GM21447 (cell line): ENCODE measurements at regions not wholly inside any gene's neighbourhood (a gene's known extent, or its start where the extent isn't known, plus 50 kb on each side); places are given as distances from the start of the nearest gene placed in this dataset.
"Not testable (repeated sequence)": the region's sequence is repeated elsewhere in the genome, so short reads cannot be mapped to it uniquely, and the experiment has no call there.

ENCODE experiments used
- ATAC-seq: cut with Tn5 transposase; IDR thresholded peaks from one replicate; pipeline ENCODE4 v1.9.1; 2021; ENCODE audit not compliant: unreplicated experiment

DNA sequence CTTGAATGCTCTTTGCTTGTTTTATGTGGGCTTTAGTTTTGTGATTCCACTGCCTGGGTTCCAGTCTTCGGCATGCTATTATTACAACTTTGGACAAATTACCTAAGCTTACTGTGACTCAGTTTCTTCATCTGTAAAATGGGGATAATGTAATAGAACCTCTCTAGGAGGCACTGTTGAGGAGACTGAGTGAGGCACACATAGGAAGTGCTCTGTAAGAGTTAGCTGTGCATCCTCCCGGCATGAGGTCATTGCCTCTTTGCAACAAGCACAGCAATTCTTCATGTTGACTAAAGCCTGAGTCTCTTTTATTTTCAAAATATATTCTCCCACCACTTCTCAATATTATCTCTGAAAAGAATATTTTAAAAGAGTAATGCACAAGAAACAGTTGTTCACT lies 227.4 kb downstream of the DLEU7 start:
- no peak for ATAC-seq

DNA sequence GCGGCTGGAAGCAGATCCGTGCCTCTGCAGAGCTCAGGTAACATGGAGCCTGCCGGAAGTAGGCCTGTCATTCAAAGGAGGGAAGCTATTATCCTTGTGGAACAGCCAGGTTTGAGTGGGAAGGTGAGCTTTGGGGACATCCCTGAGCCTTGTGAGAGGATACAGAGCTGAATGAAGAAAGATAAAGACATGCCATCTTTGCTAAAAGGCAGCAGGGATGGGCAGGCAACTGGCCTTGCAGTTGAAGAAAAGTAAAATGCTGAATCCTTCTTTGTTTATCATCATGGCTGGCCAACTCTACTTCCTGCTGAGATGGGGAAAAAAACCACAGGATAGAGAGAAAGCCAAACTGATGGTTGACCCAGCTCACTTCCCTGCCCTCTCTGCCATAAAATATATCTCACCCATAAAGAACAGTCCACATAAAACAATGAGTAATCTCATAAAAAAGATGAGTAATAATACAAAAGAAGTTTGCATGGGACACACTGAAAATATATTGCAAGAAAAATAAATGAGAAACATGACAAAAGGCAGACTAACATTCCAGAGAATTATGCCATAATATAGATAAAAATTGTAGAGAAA lies 226.3 kb downstream of the DLEU7 start:
- no peak for ATAC-seq

DNA sequence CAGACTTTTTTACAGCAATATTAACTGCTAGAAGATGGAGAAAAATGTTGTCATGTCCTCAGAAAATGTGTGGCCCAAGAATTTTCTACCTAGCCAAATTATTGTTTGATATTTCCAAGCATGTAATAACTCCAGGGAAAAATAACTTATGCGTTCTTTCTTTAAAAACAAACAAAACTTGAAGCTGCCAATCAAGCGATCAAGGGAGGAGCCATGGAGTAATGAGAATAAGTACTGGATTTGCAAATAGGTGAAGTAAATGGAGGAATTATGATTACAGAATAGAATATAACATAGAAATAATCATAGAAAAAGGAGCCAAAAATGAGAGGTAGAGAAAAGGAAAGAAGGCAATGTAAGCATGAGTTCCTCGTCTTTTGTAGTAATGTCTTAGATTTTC lies 225.3 kb downstream of the DLEU7 start:
- ATAC-seq: no peak

DNA sequence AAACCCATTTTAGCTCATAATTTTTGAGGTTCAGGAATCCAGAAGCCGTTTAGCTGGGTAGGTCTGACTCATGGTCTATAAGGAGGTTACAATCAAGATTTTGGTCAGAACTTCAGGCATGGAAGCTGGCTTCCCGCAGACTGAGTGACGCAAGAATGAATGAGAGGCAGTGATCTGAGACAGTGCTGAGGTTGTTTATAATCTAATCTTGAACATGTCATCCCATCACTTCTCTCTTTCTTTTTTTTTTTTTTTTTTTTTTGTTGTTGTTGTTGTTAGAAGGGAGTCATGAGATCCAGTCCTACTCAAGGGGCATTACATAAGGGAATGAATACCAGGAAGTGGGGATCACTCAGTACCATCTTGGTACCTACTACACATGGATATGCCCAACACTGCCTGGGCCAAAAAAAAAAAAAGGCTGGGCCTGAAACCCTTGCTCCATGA lies 217.4 kb downstream of the DLEU7 start:
- ATAC-seq: no peak

DNA sequence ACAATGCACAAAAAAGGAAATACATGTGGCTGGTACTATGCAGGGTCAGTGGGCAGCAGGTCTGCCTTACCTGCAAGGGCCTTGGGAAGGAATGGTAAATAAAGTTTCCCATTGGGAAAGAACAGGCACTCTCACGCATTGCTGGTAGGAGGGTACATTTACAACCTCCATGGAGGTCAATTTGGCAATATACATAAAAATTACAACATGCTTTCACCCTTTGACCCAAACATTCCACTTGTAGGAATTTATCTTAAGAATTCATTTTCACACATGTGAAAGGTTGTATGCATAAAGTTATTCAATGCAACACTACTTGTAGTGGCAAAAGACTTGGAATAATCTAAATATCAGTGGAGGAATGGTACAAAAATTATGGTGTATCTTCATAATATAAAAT lies 216.4 kb downstream of the DLEU7 start:
- no peak for ATAC-seq

DNA sequence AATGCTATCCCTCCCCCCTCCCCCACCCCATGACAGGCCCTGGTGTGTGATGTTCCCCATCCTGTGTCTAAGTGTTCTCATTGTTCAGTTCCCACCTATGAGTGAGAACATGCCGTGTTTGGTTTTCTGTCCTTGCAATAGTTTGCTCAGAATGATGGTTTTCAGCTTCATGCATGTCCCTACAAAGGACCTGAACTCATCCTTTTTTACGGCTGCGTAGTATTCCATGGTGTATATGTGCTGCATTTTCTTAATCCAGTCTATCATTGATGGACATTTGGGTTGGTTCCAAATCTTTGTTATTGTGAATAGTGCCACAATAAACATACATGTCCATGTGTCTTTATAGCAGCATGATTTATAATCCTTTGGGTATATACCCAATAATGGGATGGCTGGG lies 215.0 kb downstream of the DLEU7 start:
- ATAC-seq: not testable (repeated sequence)

DNA sequence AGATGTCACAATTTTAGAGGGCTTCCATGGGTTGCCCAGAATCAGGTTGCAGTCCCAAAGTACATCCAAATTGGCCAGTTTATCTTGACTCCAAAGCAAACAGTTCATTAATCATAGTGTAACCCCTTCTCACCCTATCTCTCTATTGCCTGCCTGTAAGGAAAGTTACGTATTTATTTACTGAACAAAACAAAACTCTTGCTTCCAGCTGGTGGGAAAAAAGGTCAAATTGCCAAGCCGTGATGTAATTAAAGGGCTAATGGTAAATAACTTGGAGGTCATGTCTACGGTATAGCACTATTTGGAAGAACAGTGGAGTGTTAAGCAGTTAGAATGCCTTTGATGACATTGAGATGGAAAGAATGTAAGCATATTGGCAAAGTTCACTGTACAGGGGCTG lies 214.0 kb downstream of the DLEU7 start:
- ATAC-seq: no peak

DNA sequence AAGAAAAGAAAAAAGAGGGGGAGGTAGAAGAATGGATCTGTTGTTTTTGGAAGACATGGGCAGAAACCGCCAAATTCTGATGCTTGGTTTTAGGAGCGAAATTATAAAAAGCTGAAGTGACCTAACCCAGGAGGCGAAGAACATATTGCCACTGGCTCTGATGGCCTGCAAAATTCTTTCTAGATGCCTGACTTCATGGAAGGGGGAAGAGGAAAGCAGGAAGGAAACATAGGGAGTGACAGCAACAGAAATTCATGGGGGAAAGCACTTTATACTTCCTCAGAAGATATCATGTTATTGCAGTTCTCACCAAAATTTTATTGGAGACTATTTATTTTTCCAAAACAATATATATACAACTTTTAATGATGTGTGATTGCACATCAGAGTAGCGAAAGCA lies 213.5 kb downstream of the DLEU7 start:
- no peak for ATAC-seq

DNA sequence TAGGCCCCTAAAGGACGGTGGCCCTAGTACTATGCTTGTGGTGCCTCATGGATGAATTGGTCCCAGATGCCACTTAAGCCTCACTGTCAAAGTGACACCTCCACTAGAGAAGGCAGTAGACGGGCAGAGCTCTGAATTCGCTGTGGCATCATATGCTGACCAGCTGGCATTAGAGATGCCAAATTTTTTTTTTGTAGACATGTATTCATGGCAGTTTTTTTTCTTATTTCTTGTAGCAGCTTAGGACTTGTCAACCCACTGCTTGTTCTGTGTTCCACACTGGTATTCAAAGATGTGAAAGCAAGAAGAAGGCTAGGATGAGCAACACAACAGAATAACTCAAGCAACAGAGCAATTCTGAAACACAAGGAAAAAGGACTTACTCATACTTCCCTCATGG lies 212.5 kb downstream of the DLEU7 start:
- ATAC-seq: no peak

DNA sequence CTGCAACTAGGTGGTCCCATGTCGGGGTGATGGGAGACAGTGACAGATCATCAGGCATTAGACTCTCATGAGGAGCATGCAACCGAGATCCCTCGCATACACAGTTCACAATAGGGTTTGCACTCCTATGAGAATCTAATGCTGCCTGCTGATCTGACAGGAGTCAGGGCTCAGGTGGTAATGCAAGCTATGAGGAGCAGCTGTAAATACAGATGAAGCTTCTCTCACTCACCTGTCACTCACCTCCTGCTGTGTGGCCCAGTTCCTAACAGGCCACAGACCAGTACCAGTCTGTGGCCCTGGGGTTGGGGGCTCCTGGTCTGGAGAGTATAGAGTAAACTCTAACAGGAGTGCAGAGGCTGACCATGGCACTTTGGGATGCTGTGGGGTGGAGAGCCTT lies 209.2 kb downstream of the DLEU7 start:
- ATAC-seq: no peak

DNA sequence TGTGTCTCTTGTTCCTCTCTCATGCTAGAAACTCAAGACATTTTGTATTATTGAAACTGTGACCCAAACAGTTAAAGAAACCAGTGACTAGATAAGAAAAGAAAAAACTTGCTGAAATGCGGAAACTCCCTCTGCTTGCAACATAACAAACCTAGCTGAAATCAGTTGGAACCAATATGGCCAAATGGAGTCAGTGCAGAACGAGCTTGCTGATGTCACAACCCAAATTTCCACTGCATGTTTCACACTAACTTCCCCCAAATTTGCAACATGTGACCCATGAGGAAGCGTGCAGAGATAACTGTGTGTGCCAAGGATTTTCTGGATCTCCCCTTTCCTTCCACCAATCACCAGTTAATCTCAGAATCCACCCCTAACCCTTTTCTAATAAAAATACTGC lies 208.0 kb downstream of the DLEU7 start:
- peak; percentile 54 for ATAC-seq

DNA sequence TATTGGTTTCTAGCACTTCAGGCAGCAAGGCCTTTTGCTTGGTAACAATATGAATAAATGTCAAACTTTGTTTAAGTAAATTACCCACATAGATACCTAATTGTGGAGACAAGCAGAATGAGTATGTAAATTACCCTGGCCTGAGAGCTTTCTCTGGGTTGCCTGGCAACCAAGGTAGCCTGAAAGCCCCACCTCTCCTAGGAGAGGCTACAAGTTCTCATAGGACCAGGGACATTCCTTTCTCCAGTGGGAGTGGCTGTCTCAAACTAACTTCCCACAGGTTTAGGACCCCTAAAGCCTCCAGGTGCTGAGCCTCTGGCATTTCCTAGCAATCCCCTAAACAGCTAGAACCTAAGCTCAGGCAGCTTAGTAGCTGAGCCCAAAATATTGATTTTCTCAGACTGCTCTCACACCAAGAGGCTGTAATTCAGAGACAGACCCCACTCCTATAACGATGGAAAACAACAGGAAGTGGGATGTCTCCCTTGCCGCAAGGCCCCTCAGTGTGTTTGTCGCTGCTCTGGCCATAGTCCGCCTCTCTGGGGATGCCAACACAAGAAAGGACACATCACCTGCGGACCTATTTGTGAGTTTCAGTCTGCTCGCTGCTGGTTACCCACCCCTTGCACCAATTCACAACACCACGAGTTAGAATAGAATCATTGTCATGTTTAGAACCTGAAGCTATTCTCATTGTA lies 207.3 kb downstream of the DLEU7 start:
- ATAC-seq: peak; percentile 69

DNA sequence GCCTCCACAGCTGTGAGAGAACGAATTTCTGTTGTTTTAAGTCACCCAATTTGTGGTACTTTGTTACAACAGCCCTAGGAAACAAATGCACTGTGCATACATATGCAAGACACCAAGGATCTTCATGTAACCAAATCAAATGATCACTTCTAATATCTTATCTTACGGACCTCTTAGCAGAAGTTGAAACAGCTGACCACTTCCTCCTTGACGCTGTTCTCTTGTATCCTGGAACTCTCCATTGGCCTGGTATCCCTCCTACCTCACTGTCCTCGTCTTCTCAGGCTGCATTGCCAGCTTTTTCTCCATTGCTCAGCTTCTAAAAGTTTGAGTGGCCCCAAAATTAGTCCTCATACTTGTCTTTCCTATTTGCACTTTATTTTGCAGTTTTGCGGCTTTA lies 200.4 kb downstream of the DLEU7 start:
- no peak for ATAC-seq

DNA sequence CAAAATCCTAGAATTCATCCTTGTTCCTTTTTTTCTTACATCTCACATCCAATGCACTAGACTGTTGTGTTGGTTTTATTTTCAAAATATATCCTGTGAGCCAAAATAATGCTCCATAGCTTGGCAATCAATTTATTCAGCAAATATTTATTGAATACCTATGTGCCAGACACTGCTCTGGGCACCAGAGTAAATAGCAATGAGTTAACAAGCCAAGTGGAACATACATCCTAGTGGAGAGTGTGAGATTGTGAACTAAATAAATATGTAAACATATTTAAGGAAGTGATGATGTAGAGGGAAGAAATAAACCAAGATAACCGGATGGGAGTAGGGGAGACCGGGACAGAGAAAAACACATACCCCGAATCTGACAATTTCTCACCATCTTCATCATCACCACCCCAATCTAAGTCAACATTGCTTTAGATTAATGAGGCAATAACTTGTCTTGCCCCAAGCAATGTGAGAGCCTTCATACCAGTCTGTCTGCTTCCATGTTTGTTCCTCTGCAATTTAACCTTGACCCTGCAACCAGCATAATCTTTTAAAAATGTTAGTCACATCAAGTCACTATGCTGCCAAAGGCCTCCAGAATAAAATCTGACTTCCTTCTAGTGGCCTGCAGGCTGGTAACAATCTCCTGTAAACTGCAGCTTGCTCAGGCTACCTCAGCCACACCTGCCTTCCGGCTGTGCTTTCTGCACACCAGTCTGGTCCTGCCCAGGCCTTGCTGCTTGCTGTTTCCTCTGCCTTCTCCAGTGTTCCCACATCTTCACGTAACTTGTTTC lies 199.2 kb downstream of the DLEU7 start:
- no peak for ATAC-seq

DNA sequence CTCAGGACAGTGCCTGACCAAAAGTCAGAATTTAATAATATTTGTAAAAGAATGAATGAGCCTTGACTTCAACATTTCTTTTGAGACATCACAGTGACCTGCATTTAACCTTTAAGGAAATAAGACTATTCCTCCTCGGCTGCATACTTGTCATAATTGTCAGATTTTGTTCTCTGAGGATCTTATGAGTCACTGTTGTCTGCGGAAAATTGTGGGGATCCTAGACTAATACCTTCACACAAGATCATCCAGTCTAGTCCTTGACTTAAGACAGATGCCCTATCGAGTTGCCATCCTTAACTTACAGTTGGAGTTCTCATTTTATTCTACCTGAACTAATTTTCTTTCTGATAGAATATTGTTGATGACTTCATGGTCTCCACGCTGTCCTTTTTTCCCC lies 198.4 kb downstream of the DLEU7 start:
- ATAC-seq: no peak

DNA sequence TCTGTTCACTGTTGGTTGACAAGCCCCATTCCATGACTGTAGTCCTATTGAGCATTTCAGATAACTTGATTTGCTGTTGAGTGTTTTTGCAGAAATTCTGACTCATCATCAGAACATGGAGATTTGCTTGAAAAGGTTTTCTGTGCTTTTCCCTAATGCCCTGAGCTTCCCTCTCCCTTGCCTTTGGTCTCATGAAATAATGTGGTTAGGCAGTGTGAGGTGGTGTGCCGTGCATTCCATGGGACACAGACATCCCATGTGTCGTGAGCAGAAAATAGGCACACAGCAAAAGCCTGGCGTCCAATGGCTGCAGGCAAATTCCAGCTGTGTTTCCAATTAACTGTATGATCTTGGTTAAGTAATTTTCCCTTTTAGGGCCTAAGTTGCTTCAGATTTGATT lies 197.4 kb downstream of the DLEU7 start:
- no peak for ATAC-seq

DNA sequence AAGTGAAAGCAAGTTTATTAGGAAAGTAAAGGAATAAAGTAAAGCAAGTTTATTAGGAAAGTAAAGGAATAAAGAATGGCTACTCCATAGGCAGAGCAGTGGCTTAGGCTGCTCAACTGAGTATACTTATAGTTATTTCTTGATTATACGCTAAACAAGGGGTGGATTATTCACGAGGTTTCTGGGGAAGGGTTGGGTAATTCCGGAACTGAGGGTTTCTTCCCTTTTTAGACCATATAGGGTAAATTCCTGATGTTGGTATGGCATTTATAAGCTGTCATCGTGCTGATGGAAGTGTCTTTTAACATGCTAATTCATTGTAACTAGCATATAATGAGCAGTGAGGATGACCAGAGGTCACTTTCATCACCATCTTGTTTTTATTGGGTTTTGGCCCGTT lies 194.3 kb downstream of the DLEU7 start:
- no peak for ATAC-seq

DNA sequence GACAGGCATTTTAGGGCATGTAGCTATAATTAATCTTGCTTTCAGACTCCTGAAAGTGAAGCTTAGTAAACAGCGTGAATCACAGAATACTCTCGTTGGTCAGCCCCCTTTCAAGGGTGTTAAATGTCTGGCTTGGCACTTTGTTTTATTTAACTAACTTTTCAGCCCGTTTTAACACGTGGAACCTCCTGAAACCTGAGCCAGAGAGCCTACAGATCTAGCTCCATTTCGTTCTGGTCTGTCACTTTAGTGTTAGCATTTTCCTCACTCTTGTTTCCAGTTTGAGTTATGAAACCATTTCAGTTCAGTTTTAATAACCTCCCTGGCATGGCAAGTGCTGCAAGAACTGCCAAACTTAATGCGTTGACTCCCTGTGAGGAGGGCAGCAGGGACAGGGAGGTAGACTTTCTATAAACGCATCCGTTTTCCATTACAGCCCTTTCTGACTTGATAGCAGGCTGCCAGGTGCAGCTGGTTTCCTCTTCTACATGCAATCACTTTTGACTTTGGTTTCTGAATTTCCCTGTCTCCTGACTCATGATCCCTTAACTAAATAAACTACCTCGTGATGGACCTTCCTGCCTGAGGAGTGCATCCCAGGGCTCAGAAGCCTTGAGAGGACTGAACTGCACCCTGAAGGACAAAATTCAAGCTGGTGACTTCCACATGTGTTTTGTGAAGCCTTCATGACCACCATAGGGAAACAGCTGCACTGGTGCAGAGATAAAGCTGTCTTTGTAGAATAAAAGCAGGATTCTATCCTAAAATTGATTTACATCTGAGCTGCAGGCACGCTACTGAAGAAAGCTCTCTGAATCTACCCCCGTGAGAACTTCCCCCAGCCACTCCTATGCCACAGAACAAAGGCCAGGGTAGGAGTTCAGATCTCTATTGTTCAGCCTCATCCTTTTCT lies 192.6 kb downstream of the DLEU7 start:
- ATAC-seq: peak; percentile 57

DNA sequence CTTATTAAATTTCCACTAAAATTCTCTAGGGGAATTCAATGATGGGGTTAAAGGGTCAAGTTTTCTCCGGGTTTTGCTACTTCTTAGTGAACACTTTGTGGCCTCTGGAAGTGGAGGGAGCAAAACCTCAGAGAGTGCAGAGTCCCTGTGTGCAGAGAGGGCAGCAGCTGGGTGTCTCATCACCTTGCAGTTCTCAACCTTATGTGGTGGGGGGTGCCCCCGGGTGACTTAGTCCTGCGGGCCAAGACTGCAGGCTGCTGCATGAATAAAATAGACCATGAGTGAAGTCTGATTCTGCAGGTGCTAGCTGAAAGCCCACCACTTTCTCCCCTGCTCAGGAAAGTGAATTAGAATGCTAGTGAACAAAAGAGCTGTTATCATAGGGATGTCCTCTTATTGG lies 191.6 kb downstream of the DLEU7 start:
- no peak for ATAC-seq

DNA sequence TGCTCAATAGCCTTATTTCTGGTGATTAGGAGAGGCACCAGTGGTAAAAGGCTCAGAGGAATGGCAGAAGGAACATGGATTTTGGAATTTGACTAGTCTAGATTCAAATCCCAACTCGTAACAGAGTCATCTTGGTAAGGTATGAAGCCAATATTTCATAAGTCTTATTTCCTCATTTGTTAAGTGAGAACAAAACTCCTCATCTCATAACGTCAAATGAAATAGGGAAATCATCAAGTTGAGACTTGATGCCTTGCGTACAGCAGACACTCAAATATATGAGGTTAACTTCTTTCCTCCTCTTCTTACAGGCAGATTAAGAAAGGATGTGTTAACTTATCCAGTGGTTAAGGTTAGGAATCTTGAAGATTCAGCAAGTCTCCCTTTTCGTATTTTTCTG lies 189.2 kb downstream of the DLEU7 start:
- no peak for ATAC-seq

DNA sequence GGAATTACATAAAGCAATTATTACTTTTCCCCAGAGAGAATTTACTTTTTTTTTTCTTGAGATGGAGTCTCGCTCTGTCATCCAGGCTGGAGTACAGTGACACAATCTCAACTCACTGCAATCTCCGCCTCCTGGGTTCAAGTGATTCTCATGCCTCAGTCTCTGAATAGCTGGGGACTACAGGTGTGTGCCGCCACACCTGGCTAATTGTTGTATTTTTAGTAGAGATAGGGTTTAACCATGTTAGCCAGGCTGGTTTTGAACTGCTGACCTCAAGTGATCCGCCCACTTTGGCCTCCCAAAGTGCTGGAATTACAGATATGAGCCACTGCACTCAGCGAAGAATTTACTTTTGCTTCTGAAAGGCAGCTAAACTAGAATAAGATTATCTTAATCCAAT lies 181.6 kb downstream of the DLEU7 start:
- not testable (repeated sequence) for ATAC-seq
